ENCODE measurements at regions not wholly inside any gene's neighbourhood (a gene's known extent, or its start where the extent isn't known, plus 50 kb on each side); places are given as distances from the start of the nearest gene placed in this dataset.

DNA sequence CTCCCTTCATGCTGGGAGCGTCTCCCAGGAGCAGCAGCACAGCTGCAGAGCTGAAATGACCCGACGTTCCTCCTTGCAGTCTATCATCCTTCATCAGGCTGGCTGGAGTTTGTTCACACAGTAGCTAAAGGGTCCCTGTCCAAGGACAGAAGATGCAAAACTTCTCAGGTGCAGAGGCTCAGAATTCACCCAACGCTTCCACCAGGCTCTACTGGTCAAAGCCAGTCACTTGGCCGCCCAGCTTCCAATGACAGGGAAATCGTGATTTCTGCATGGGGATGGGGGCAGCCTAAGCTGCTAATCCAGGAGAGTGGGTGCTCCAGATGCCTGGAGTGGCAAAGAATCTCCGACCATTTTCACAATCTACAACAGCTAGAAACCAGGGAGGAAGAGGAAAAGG is 97.0 kb upstream of the SALL3 start:
- Histone ChIP-seq H3K27ac (no peak overlapping the region), H3K4me1 (no peaks in the 10 kb centered on the region), H3K27me3 (no peaks in the 10 kb centered on the region), H3K36me3 (no peaks in the 10 kb centered on the region), H3K4me3 (no peak overlapping the region), H3K9me3 (no peaks in the 10 kb centered on the region)
- peak in 1 of 2 donors; percentile 52 for DNase-seq (ENCODE audit: extremely low spot score in 2 of 2)
- intact Hi-C loops (cut with DNase I), result no loop called here
- TF ChIP-seq, protein P1, sequence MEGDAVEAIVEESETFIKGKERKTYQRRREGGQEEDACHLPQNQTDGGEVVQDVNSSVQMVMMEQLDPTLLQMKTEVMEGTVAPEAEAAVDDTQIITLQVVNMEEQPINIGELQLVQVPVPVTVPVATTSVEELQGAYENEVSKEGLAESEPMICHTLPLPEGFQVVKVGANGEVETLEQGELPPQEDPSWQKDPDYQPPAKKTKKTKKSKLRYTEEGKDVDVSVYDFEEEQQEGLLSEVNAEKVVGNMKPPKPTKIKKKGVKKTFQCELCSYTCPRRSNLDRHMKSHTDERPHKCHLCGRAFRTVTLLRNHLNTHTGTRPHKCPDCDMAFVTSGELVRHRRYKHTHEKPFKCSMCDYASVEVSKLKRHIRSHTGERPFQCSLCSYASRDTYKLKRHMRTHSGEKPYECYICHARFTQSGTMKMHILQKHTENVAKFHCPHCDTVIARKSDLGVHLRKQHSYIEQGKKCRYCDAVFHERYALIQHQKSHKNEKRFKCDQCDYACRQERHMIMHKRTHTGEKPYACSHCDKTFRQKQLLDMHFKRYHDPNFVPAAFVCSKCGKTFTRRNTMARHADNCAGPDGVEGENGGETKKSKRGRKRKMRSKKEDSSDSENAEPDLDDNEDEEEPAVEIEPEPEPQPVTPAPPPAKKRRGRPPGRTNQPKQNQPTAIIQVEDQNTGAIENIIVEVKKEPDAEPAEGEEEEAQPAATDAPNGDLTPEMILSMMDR (IDR thresholded peaks at IDR 0.05), result no peak
- no peak for TF ChIP-seq POLR2AphosphoS5 (IDR thresholded peaks at IDR 0.05; ENCODE audit: insufficient read depth in 1 of 2, low read depth in 1 of 2)
- no peak for TF ChIP-seq POLR2A (IDR thresholded peaks at IDR 0.05)

- intact Hi-C loops (cut with DNase I), result no loop called here
- DNase-seq (ENCODE audit: extremely low spot score in 2 of 2), result peak in 1 of 2 donors; percentile 56
- Histone ChIP-seq H3K4me1 (no peaks in the 10 kb centered on the region), H3K4me3 (no peak overlapping the region), H3K27me3 (no peaks in the 10 kb centered on the region), H3K9me3 (no peaks in the 10 kb centered on the region), H3K36me3 (no peaks in the 10 kb centered on the region), H3K27ac (no peak overlapping the region)
- TF ChIP-seq, protein P1 (IDR thresholded peaks at IDR 0.05), result no peak
- TF ChIP-seq POLR2AphosphoS5 (IDR thresholded peaks at IDR 0.05; ENCODE audit: insufficient read depth in 1 of 2, low read depth in 1 of 2) (no peak), POLR2A (IDR thresholded peaks at IDR 0.05) (no peak)
These were observed 96.1 kb upstream of the SALL3 start for GRCh38 chr18:78883501-78883900.

GRCh38 chr18:78884502-78884901 is 95.1 kb upstream of the SALL3 start:
- Histone ChIP-seq H3K27me3 (no peaks in the 10 kb centered on the region), H3K36me3 (no peaks in the 10 kb centered on the region), H3K9me3 (peaks cover 6% of the 10 kb centered on the region), H3K27ac (no peak overlapping the region), H3K4me3 (no peak overlapping the region), H3K4me1 (no peaks in the 10 kb centered on the region)
- DNase-seq (ENCODE audit: extremely low spot score in 2 of 2), result no peak
- intact Hi-C loops (cut with DNase I), result no loop called here
- TF ChIP-seq, protein P1 (IDR thresholded peaks at IDR 0.05), result no peak

DNA sequence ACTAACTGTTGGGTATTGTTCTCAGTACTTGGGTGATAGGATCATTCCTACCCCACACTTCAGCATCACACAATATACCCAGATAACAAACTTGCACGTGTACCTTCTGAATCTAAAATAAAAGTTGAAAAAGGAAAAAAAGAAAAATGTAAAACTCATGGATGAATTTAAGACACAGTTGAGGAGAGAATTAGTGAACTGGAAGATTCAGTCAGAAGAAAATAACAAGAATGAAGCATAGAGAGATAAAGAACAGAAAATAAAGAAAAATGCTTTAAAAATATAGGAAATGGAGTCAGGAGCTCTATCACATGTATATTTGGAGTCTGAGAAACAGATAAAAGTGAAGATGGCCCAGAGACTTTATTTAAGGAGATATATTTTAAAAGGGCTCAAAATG is 90.4 kb upstream of the SALL3 start:
- H3K4me1 ChIP-seq, result no peaks in the 10 kb centered on the region
- no peaks in the 10 kb centered on the region for H3K36me3 ChIP-seq
- no peak overlapping the region for H3K4me3 ChIP-seq
- no peak for DNase-seq (ENCODE audit: extremely low spot score in 2 of 2)
- peaks cover 10% of the 10 kb centered on the region for H3K9me3 ChIP-seq
- H3K27me3 ChIP-seq, result no peaks in the 10 kb centered on the region
- intact Hi-C loops (cut with DNase I), result no loop called here
- H3K27ac ChIP-seq, result no peak overlapping the region
- TF ChIP-seq POLR2AphosphoS5 (IDR thresholded peaks at IDR 0.05; ENCODE audit: insufficient read depth in 1 of 2, low read depth in 1 of 2) (no peak), POLR2A (IDR thresholded peaks at IDR 0.05) (no peak)
- TF ChIP-seq, protein P1 (IDR thresholded peaks at IDR 0.05), result no peak

GRCh38 chr18:78890388-78890787 is 89.2 kb upstream of the SALL3 start:
- no peaks in the 10 kb centered on the region for H3K4me1 ChIP-seq
- intact Hi-C loops (cut with DNase I), result no loop called here
- H3K4me3 ChIP-seq, result no peak overlapping the region
- no peaks in the 10 kb centered on the region for H3K36me3 ChIP-seq
- TF ChIP-seq, protein P1 (IDR thresholded peaks at IDR 0.05), result no peak
- TF ChIP-seq POLR2AphosphoS5 (IDR thresholded peaks at IDR 0.05; ENCODE audit: insufficient read depth in 1 of 2, low read depth in 1 of 2) (no peak), POLR2A (IDR thresholded peaks at IDR 0.05) (no peak)
- peaks cover 10% of the 10 kb centered on the region for H3K9me3 ChIP-seq
- DNase-seq (ENCODE audit: extremely low spot score in 2 of 2), result peak in 1 of 2 donors; percentile 52
- H3K27me3 ChIP-seq, result no peaks in the 10 kb centered on the region
- H3K27ac ChIP-seq, result no peak overlapping the region

Measured in vagina (tissue), 2 donors.